Neural cell (in vitro differentiated cells): ENCODE measurements at regions not wholly inside any gene's neighbourhood (a gene's known extent, or its start where the extent isn't known, plus 50 kb on each side); places are given as distances from the start of the nearest gene placed in this dataset.

ENCODE experiments used
- H2AFZ ChIP-seq: fragments of 200-600, 300-800 bp; sonication (generic), shearing (Covaris generic); 2 replicates; pipeline ENCODE4 v1.6.0; 2014; ENCODE audit warnings: low read depth, mild to moderate bottlenecking, antibody characterized with exemption, low read length, moderate library complexity
- H3F3A ChIP-seq: fragments of 200-600 bp; shearing (Covaris generic); 2 replicates; pipeline ENCODE4 v1.6.1; 2016; ENCODE audit warnings: mild to moderate bottlenecking, moderate library complexity, mixed read lengths, antibody characterized with exemption, low read length; ENCODE audit not compliant: insufficient read depth, poor library complexity, severe bottlenecking
- H3K27ac ChIP-seq: fragments of 200-600, 300-800 bp; sonication (generic), shearing (Covaris generic); 2 replicates; pipeline ENCODE4 v1.5.1; 2014; ENCODE audit warnings: mild to moderate bottlenecking, low read length, moderate library complexity
- H3K27me3 ChIP-seq: fragments of 300-800, 200-600 bp; sonication (generic), shearing (Covaris generic); 2 replicates; pipeline ENCODE4 v1.6.0; 2014; ENCODE audit warnings: mild to moderate bottlenecking, low read depth, low read length, moderate library complexity; ENCODE audit not compliant: insufficient read depth
- H3K36me3 ChIP-seq: fragments of 300-800, 200-600 bp; sonication (generic), shearing (Covaris generic); 2 replicates; pipeline ENCODE4 v1.5.1; 2014; ENCODE audit warnings: mild to moderate bottlenecking, antibody characterized with exemption, low read length, moderate library complexity; ENCODE audit not compliant: insufficient read depth
- H3K4me2 ChIP-seq: fragments of 300-800, 200-600 bp; sonication (generic), shearing (Covaris generic); 2 replicates; pipeline ENCODE4 v1.6.0; 2014; ENCODE audit warnings: mild to moderate bottlenecking, low read length
- H3K4me3 ChIP-seq: fragments of 300-800, 200-600 bp; sonication (generic), shearing (Covaris generic); 2 replicates; pipeline ENCODE4 v1.5.1; 2014; ENCODE audit warnings: mild to moderate bottlenecking, low read length, moderate library complexity
- H3K79me2 ChIP-seq: fragments of 200-600 bp; shearing (Covaris generic); replicated peaks from 2 replicates; pipeline ENCODE4 v1.6.0; 2014; ENCODE audit warnings: mild to moderate bottlenecking, low read length, moderate library complexity; ENCODE audit not compliant: insufficient read depth
- H3K9ac ChIP-seq: fragments of 300-800, 200-600 bp; sonication (generic), shearing (Covaris generic); 2 replicates; pipeline ENCODE4 v1.6.1; 2016; ENCODE audit warnings: mild to moderate bottlenecking, low read length, mixed read lengths
- H3K9me2 ChIP-seq: fragments of 200-600 bp; shearing (Covaris generic); 2 replicates; pipeline ENCODE4 v1.6.1; 2016; ENCODE audit warnings: mild to moderate bottlenecking, low read length, mixed read lengths; ENCODE audit not compliant: insufficient read depth
- H3K9me3 ChIP-seq: fragments of 200-600, 300-800 bp; sonication (generic), shearing (Covaris generic); 2 replicates; pipeline ENCODE4 v1.6.1; 2016; ENCODE audit warnings: mild to moderate bottlenecking, mixed run types, low read length, moderate library complexity, mixed read lengths
- H4K20me1 ChIP-seq: fragments of 200-600 bp; shearing (Covaris generic); 2 replicates; pipeline ENCODE4 v1.6.1; 2016; ENCODE audit warnings: mild to moderate bottlenecking, mixed run types; ENCODE audit not compliant: insufficient read depth
- CTCF ChIP-seq: fragments of 450-650 bp; IDR thresholded peaks from 2 replicates; pipeline ENCODE4 v1.5.1; 2014; ENCODE audit warnings: antibody characterized with exemption, mild to moderate bottlenecking, moderate library complexity; ENCODE audit not compliant: poor library complexity, severe bottlenecking
- EP300 ChIP-seq: fragments of 450-650 bp; conservative IDR thresholded peaks from 2 replicates; pipeline ENCODE4 v1.6.1; 2014; ENCODE audit warnings: antibody characterized with exemption, mild to moderate bottlenecking, moderate library complexity; ENCODE audit not compliant: poor library complexity, severe bottlenecking
- EZH2 ChIP-seq: fragments of 200-600, 300-800 bp; shearing (Covaris generic), sonication (generic); IDR thresholded peaks from 2 replicates; pipeline ENCODE4 v1.6.1; 2014; ENCODE audit warnings: antibody characterized with exemption, low read length, borderline replicate concordance, mild to moderate bottlenecking; ENCODE audit not compliant: insufficient read depth, poor library complexity, severe bottlenecking
- MXI1 ChIP-seq: fragments of 450-650 bp; conservative IDR thresholded peaks from 2 replicates; pipeline ENCODE4 v1.6.1; 2014; ENCODE audit warnings: antibody characterized with exemption, mild to moderate bottlenecking; ENCODE audit not compliant: poor library complexity, severe bottlenecking
- POLR2AphosphoS5 ChIP-seq: IDR thresholded peaks from 2 replicates; pipeline ENCODE4 v1.6.1; 2012
- RAD21 ChIP-seq: fragments of 450-650 bp; conservative IDR thresholded peaks from 2 replicates; pipeline ENCODE4 v1.6.1; 2014; ENCODE audit warnings: antibody characterized with exemption, mild to moderate bottlenecking, moderate library complexity
- REST ChIP-seq: IDR thresholded peaks from 2 replicates; pipeline ENCODE4 v1.6.1; 2012; ENCODE audit warnings: borderline replicate concordance
- SMC3 ChIP-seq: fragments of 450-650 bp; conservative IDR thresholded peaks from 2 replicates; pipeline ENCODE4 v1.6.1; 2014; ENCODE audit warnings: antibody characterized with exemption, mild to moderate bottlenecking, moderate library complexity; ENCODE audit not compliant: poor library complexity
- TAF1 ChIP-seq: IDR thresholded peaks from 2 replicates; pipeline ENCODE4 v1.6.1; 2012; ENCODE audit warnings: low read depth

- TF ChIP-seq SMC3 (no peak), REST (no peak), MXI1 (no peak), RAD21 (no peak), POLR2AphosphoS5 (no peak), TAF1 (no peak), CTCF (no peak), EP300 (no peak), EZH2 (no peak)
- Histone ChIP-seq H3K79me2 (no peaks in the 10 kb centered on the region), H4K20me1 (no peaks in the 10 kb centered on the region), H3K9me3 (no peaks in the 10 kb centered on the region), H3K27ac (peak overlapping the region; percentile 4), H3K27me3 (peaks cover 5% of the 10 kb centered on the region), H3K9ac (peak overlapping the region; percentile 54), H3K4me3 (peak overlapping the region; percentile 76), H3K4me2 (peak overlapping the region; percentile 84), H2AFZ (peak overlapping the region; percentile 52), H3F3A (peaks cover 7% of the 10 kb centered on the region), H3K9me2 (no peaks in the 10 kb centered on the region), H3K36me3 (no peaks in the 10 kb centered on the region)
These were observed 58.0 kb upstream of the ARHGAP18 start for GRCh38 chr6:129767776-129768485.

DNA sequence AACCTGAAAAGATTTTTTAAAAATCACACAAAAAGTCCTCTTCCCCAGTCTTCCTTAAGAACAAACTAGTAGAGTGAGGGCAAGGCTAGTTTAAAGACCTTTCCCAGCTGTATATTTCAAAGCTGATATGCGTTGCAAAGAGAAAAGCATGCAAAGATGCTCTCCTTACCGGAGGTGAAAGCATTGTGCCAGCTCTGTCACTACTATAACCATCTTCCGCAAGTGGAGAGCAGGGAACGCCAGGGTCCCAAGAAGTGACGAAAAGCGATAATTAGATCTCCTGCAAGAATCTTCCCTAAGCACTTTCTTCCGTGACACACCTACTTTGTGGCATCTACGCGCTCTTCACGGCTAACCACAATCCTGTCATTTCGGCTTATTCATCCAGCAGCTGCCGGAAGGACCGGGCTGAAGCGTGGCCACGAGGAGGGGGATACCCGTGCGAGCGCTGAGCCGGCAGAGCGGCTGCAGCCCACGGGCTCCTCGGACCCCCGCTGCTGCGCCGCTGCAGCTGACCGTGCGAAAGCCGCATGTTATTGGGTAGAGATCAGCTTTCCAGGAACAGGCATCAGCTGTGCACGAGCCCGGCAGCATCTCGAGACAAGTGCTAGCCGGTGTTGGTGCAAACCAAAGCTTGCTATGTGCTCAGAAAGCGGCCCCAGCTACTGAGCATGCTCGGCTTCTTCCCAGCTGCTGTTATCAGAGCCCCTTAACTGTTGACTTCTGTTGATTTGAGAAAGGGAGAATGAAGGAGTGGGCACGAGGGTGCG lies 57.2 kb upstream of the ARHGAP18 start:
- H3K9ac ChIP-seq, result peak overlapping the region; percentile 54
- peak overlapping the region; percentile 52 for H2AFZ ChIP-seq
- H3K9me3 ChIP-seq, result no peaks in the 10 kb centered on the region
- peak overlapping the region; percentile 76 for H3K4me3 ChIP-seq
- H3K9me2 ChIP-seq, result no peaks in the 10 kb centered on the region
- TF ChIP-seq SMC3, result peak; percentile 49
- peak; percentile 30 for TF ChIP-seq POLR2AphosphoS5
- TF ChIP-seq EP300, result peak; percentile 18
- TF ChIP-seq MXI1, result peak; percentile 91
- no peak for TF ChIP-seq EZH2
- peak; percentile 41 for TF ChIP-seq RAD21
- TF ChIP-seq CTCF, result no peak
- H3K79me2 ChIP-seq, result no peaks in the 10 kb centered on the region
- H3K36me3 ChIP-seq, result no peaks in the 10 kb centered on the region
- peaks cover 5% of the 10 kb centered on the region for H3K27me3 ChIP-seq
- peak overlapping the region; percentile 84 for H3K4me2 ChIP-seq
- no peak overlapping the region for H3K27ac ChIP-seq
- peaks cover 7% of the 10 kb centered on the region for H3F3A ChIP-seq
- H4K20me1 ChIP-seq, result no peaks in the 10 kb centered on the region
